CD4-positive, alpha-beta T cell (primary cell): ENCODE measurements at regions not wholly inside any gene's neighbourhood (a gene's known extent, or its start where the extent isn't known, plus 50 kb on each side); places are given as distances from the start of the nearest gene placed in this dataset.

Experiments used
- ATAC-seq: fragments of 200-7000 bp; cut with Tn5 transposase; one replicate; pipeline ENCODE4 v1.10.0; 2022; ENCODE audit warnings: mild to moderate bottlenecking; ENCODE audit not compliant: poor library complexity
- CTCF ChIA-PET: fragments of 350-600 bp; sonication (Branson Sonifier 250); formaldehyde crosslinking; loops from one replicate; lab custom pipeline; 2021; ENCODE audit warnings: antibody characterized with exemption, inconsistent platforms; lab: Charles Lee
- POLR2A ChIA-PET: fragments of 350-600 bp; sonication (Branson Sonifier 250); formaldehyde crosslinking; loops from one replicate; lab custom pipeline; 2021; ENCODE audit warnings: antibody characterized with exemption, inconsistent platforms; lab: Charles Lee
- DNase-seq, 14 experiments: peaks; one replicate each; pipeline ENCODE4 v3.0.0-alpha.2; 2013 to 2020; ENCODE audit warnings: mixed read lengths in 2 of 14
- H3K27ac ChIP-seq, 2 donors: one replicate each; pipeline versions ENCODE4 v1.5.1 to v1.7.0; 2013; ENCODE audit warnings: low read length in 2 of 2, low read depth in 1 of 2, mild to moderate bottlenecking in 1 of 2
- H3K27me3 ChIP-seq, 2 experiments: 1 replicate in 1 of 2; 2 replicates in 1 of 2; pipeline versions ENCODE4 v1.6.1 to v1.7.0; 2013; ENCODE audit warnings: low read length in 2 of 2, control low read depth in 1 of 2, mild to moderate bottlenecking in 1 of 2, moderate library complexity in 1 of 2; ENCODE audit not compliant: insufficient read depth in 2 of 2, control insufficient read depth in 1 of 2
- H3K36me3 ChIP-seq: one replicate; pipeline ENCODE4 v1.6.1; 2013; ENCODE audit warnings: low read length, control low read depth; ENCODE audit not compliant: insufficient read depth
- H3K4me1 ChIP-seq: one replicate; pipeline ENCODE4 v1.6.1; 2013; ENCODE audit warnings: low read length, control low read depth; ENCODE audit not compliant: insufficient read depth
- H3K4me3 ChIP-seq: one replicate; pipeline ENCODE4 v1.5.1; 2013; ENCODE audit warnings: mild to moderate bottlenecking, low read length, moderate library complexity
- H3K9me3 ChIP-seq, 2 experiments: 1 replicate in 1 of 2; 2 replicates in 1 of 2; pipeline versions ENCODE4 v1.6.1 to v1.7.0; 2013; ENCODE audit warnings: low read length in 2 of 2, mild to moderate bottlenecking in 2 of 2, control low read depth in 1 of 2, moderate library complexity in 1 of 2; ENCODE audit not compliant: control insufficient read depth in 1 of 2, insufficient read depth in 1 of 2
- H3K27ac Mint-ChIP-seq: one replicate; pipeline ENCODE4 v1.8.0; 2020; ENCODE audit warnings: mixed read lengths
- H3K27me3 Mint-ChIP-seq: one replicate; pipeline ENCODE4 v1.8.0; 2021; ENCODE audit warnings: mixed read lengths
- H3K36me3 Mint-ChIP-seq: one replicate; pipeline ENCODE4 v1.8.0; 2021; ENCODE audit warnings: low read depth, mixed read lengths
- H3K4me1 Mint-ChIP-seq: one replicate; pipeline ENCODE4 v1.8.0; 2021; ENCODE audit warnings: low read depth, mixed read lengths
- H3K4me3 Mint-ChIP-seq: one replicate; pipeline ENCODE4 v1.8.0; 2020; ENCODE audit warnings: mild to moderate bottlenecking, mixed read lengths
- H3K9me3 Mint-ChIP-seq: one replicate; pipeline ENCODE4 v1.8.0; 2020; ENCODE audit warnings: mixed read lengths
- intact Hi-C, 2 experiments: fragments of 100-400 bp; cut with DNase I in 1 of 2; cut with micrococcal nuclease in 1 of 2; formaldehyde crosslinking; loops; one replicate each; pipeline versions ENCODE4 v1.15.1 to v1.9.0; 2023 to 2025; cut with DNase I, micrococcal nuclease
- TF ChIP-seq, protein P1 (sequence below): fragments of 200-600 bp; IDR thresholded peaks from one replicate; pipeline ENCODE4 v1.8.0; 2022; ENCODE audit warnings: antibody characterized with exemption, mild to moderate bottlenecking

- ChIA-PET CTCF (no interaction called here), POLR2A (no interaction called here)
- Mint-ChIP-seq H3K4me3 (no peak overlapping the region), H3K4me1 (no peaks in the 10 kb centered on the region), H3K36me3 (no peaks in the 10 kb centered on the region), H3K9me3 (no peaks in the 10 kb centered on the region), H3K27ac (no peak overlapping the region), H3K27me3 (no peaks in the 10 kb centered on the region)
- Histone ChIP-seq H3K36me3 (no peaks in the 10 kb centered on the region), H3K4me3 (no peak overlapping the region), H3K27ac (no peak overlapping the region), H3K27me3 (no peaks in the 10 kb centered on the region), H3K4me1 (no peaks in the 10 kb centered on the region), H3K9me3 (no peaks in the 10 kb centered on the region)
- TF ChIP-seq, protein P1, sequence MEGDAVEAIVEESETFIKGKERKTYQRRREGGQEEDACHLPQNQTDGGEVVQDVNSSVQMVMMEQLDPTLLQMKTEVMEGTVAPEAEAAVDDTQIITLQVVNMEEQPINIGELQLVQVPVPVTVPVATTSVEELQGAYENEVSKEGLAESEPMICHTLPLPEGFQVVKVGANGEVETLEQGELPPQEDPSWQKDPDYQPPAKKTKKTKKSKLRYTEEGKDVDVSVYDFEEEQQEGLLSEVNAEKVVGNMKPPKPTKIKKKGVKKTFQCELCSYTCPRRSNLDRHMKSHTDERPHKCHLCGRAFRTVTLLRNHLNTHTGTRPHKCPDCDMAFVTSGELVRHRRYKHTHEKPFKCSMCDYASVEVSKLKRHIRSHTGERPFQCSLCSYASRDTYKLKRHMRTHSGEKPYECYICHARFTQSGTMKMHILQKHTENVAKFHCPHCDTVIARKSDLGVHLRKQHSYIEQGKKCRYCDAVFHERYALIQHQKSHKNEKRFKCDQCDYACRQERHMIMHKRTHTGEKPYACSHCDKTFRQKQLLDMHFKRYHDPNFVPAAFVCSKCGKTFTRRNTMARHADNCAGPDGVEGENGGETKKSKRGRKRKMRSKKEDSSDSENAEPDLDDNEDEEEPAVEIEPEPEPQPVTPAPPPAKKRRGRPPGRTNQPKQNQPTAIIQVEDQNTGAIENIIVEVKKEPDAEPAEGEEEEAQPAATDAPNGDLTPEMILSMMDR: no peak
- no peak for DNase-seq
- intact Hi-C loops: no loop called here
- no peak for ATAC-seq
Measured at GRCh38 chrX:82292803-82293202, 1090.9 kb downstream of the SH3BGRL start.

DNA sequence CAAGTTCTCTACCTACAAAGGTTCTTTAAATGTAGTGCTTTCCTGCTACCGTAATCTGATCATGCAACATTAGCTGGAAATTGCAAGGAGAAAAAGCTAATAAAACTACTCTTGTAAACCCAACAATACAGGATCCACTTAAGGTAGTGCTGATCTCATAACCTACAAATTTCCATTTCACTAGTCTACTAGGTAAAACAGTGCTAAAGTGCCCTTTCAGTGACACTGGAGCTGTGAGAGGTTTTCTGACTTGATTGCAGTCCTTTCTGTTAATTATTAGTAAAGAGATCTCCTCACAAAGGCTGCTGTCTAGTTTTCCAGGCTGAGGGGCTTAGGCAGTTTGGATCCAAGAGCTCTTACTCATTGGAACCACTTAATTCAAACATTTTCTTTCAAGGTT, 1118.7 kb downstream of the SH3BGRL start:
- no peaks in the 10 kb centered on the region for H3K9me3 ChIP-seq
- TF ChIP-seq, protein P1: no peak
- Mint-ChIP-seq H3K4me3 (no peak overlapping the region), H3K4me1 (no peaks in the 10 kb centered on the region), H3K36me3 (no peaks in the 10 kb centered on the region), H3K27ac (no peak overlapping the region), H3K27me3 (no peaks in the 10 kb centered on the region), H3K9me3 (peaks cover 2% of the 10 kb centered on the region)
- H3K4me3 ChIP-seq: no peak overlapping the region
- H3K27me3 ChIP-seq: no peaks in the 10 kb centered on the region
- intact Hi-C loops: no loop called here
- POLR2A ChIA-PET: no interaction called here
- CTCF ChIA-PET: no interaction called here
- no peak overlapping the region for H3K27ac ChIP-seq
- no peaks in the 10 kb centered on the region for H3K4me1 ChIP-seq
- no peaks in the 10 kb centered on the region for H3K36me3 ChIP-seq
- DNase-seq (no peak), ATAC-seq (no peak)

DNA sequence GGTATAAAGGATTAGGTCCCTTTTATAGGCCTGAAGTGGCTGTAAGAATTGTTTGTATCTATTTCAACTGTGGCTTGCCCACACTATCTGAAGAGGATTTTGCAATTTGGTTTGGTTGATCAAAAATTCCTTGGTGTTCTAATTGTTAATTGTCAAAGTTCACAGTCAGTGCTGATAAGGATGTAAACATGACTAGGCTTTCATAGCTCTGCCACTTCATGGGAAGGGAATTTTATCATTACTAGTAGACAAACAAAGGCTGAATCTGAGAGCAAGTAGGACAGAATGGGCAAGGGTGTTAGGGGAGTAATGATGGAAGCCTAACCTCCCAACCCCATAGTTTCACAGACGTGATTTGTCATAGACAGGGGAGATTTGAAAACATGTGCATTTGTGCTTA, 1131.7 kb downstream of the SH3BGRL start:
- H3K4me1 ChIP-seq: no peaks in the 10 kb centered on the region
- H3K9me3 ChIP-seq: no peaks in the 10 kb centered on the region
- H3K27ac Mint-ChIP-seq: no peak overlapping the region
- H3K27me3 ChIP-seq: no peaks in the 10 kb centered on the region
- H3K36me3 ChIP-seq: no peaks in the 10 kb centered on the region
- no peaks in the 10 kb centered on the region for H3K9me3 Mint-ChIP-seq
- H3K36me3 Mint-ChIP-seq: no peaks in the 10 kb centered on the region
- no peak overlapping the region for H3K4me3 ChIP-seq
- H3K27me3 Mint-ChIP-seq: no peaks in the 10 kb centered on the region
- no peak overlapping the region for H3K4me3 Mint-ChIP-seq
- POLR2A ChIA-PET: interaction anchor here (0.6 kb wide), 1 partner anchor 329 kb away, joined by 4 read pairs; no protein-coding TSS in a partner anchor
- TF ChIP-seq, protein P1: no peak
- DNase-seq (no peak), ATAC-seq (no peak)
- H3K4me1 Mint-ChIP-seq: no peaks in the 10 kb centered on the region
- intact Hi-C loops: no loop called here
- no peak overlapping the region for H3K27ac ChIP-seq
- CTCF ChIA-PET: no interaction called here
